HG02840 (cell line): ENCODE measurements at regions not wholly inside any gene's neighbourhood (a gene's known extent, or its start where the extent isn't known, plus 50 kb on each side); places are given as distances from the start of the nearest gene placed in this dataset.

Experiments
- ATAC-seq: cut with Tn5 transposase; IDR thresholded peaks from one replicate; pipeline ENCODE4 v1.9.1; 2021; ENCODE audit warnings: mild to moderate bottlenecking, moderate library complexity, moderate number of reproducible peaks; ENCODE audit not compliant: unreplicated experiment, low FRiP score

- ATAC-seq = no peak
Measured at GRCh38 chr13:103238441-103238840, 172.2 kb upstream of the SLC10A2 start.

GRCh38 chr13:103236213-103236612, 170.0 kb upstream of the SLC10A2 start:
- no peak for ATAC-seq

GRCh38 chr13:103229674-103230073, 163.5 kb upstream of the SLC10A2 start:
- no peak for ATAC-seq

DNA sequence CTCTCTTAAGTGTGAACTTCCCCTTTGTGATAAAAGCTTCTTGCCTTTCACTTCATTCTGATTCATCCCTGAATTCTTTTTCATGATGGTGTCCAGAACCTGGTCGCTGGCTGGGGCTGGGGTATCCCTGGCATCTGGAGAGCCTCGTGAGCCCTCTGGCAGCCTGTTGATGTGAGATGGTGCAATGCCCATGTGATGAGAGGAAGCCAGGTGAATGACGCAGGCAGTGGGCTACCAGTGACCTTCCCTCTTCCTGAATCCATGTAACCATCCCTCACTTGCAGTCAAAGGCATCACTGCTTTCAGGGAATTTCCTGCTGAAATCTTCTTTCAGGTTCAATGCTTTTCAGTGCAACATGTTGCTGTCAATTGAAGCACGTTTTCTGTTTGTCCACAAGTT, 158.6 kb upstream of the SLC10A2 start:
- ATAC-seq = no peak

- ATAC-seq = no peak
Measured at GRCh38 chr13:103222683-103223082, 156.5 kb upstream of the SLC10A2 start.

- no peak for ATAC-seq
Measured at GRCh38 chr13:103218253-103218652, 152.0 kb upstream of the SLC10A2 start.

DNA sequence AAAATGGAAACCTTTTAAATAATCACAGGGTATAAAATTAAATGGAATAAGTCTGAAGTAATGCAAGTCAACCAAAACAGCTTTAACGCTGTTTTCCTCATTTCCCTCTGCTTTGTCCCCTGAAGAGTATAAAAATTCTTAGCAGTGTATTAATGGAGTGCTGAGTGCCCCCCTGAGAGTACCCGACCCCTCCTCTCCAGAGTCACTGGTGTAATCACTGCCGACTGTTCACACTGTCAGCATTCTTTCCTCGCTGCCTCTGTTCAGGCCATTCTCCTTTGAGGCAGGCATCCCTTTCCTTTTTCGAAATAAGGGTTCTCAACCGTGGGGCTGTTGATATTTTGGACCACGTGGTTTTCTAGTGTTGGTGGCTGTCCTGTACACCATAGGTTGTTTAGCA, 146.9 kb upstream of the SLC10A2 start:
- no peak for ATAC-seq

GRCh38 chr13:103210348-103210747, 144.1 kb upstream of the SLC10A2 start:
- ATAC-seq = no peak

DNA sequence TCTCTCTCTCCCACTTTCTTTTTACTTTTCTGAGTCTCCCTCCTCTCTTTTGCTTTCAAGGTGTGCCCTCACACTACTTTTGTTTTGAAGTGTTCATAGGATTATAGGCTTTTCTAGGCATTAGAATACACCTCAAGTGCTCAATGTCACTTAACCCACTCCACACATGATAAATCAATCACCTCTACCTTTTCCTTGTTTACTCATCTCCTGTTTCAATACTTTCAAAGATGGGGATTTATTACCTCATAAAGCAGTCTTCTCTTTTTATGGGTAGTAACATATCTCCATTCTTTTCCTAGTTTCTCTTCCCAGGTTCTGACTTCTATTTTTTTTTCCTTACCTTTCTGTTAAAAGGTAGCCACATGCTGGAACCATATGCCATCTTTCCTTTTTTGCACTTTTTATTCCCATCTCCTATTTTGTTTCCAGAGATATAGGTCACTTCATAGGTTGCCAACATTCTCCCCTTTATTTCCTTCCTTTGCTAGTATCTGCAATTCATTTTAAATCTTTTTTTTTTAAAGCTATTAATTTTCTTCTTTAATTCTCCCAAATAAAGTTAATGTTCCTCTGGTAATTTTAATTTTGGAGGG, 137.6 kb upstream of the SLC10A2 start:
- no peak for ATAC-seq

DNA sequence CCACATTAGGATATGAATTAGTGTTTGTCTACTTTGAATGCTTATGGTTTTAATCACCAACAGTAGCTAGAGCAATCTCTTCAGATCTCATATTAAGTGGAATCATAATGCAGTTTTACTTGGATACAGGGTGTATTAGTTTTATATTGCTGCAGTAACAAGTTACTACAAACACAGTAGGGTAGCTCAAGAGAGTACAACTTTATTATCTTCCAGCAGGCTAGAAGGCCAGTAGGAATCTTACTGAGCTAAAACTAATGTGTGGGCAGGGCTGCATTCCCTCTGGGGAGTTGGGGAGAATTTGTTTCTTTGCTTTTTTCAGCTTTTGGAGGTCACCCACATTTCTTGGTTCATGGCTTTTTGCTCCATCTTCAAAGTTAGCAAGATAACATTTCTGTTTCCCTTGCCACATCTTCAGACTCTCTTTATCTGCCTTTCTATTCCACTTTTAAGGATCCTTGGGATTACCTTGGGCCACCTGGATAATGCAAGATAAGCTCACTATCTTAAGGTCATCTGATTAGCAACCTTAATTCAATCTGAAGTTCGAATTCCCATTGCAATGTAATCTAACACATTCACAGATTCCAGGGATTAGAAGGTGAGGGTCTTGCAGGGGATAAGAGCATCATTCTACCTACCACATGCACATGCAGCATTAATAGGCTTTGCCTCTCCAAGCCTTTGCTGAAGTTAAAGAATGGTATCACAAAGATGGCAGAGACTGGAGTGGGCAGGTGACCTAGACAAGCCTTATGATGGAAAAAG, 134.1 kb upstream of the SLC10A2 start:
- ATAC-seq = no peak

DNA sequence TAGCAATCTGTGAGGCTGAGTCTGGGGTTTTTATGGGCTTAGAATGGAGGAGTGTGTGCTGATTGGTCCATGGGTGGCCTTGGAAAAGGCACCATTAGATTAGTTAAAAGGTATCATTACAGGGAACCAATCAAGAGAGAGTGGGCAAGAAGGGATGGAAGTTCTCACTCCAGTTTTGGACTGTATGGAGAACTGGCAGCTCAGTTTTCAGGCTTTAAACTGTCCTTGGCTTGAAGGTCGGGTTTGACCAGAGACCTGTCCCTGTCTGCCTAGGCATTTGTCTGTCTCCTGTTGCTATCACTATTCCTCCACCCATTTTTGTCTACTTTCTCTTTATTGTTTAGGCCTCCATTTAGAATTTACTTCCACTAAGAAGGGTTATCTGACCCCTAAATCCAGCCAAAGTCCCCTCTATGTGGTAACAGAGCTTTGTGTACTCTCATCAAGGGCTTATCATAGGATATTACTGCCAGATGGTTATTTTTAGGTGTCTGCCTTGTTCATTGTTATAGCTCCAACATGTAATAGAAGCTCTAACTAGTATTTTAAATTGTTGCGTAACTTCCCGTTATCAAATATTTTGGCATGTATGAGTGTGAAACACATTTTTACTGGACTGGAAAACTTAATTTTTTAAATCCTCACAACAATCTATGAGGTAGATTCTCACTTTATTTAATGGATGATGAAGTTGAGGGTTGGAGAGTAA, 133.3 kb upstream of the SLC10A2 start:
- no peak for ATAC-seq

GRCh38 chr13:103196356-103196755, 130.1 kb upstream of the SLC10A2 start:
- no peak for ATAC-seq

- ATAC-seq = no peak
Measured at GRCh38 chr13:103195762-103196161, 129.5 kb upstream of the SLC10A2 start.

- ATAC-seq = no peak
Measured at GRCh38 chr13:103194871-103195270, 128.7 kb upstream of the SLC10A2 start.

GRCh38 chr13:103192511-103193135, 126.4 kb upstream of the SLC10A2 start:
- no peak for ATAC-seq

GRCh38 chr13:103190841-103191240, 124.6 kb upstream of the SLC10A2 start:
- ATAC-seq = no peak

- no peak for ATAC-seq
Measured at GRCh38 chr13:103188713-103189326, 122.6 kb upstream of the SLC10A2 start.

- ATAC-seq = no peak
Measured at GRCh38 chr13:103187721-103188156, 121.5 kb upstream of the SLC10A2 start.

- ATAC-seq = no peak
Measured at GRCh38 chr13:103184413-103184812, 118.2 kb upstream of the SLC10A2 start.
